Gastrocnemius medialis (tissue), 4 donors: ENCODE measurements at regions not wholly inside any gene's neighbourhood (a gene's known extent, or its start where the extent isn't known, plus 50 kb on each side); places are given as distances from the start of the nearest gene placed in this dataset.

Experiments used
- ATAC-seq, 2 donors: fragments of 150-250 bp; one replicate each; pipeline ENCODE4 v1.9.1; 2016
- DNase-seq, 2 donors: peaks; one replicate each; pipeline ENCODE4 v3.0.0-alpha.2; 2019
- H3K27ac ChIP-seq, 4 donors: fragments of 200-600 bp; sonication (generic); 1 replicate in 1 of 4; 2 replicates in 3 of 4; pipeline ENCODE4 v1.5.1; 2016 to 2018; ENCODE audit warnings: mild to moderate bottlenecking in 2 of 4, moderate library complexity in 1 of 4
- H3K27me3 ChIP-seq, 3 donors: fragments of 200-600 bp; sonication (generic) in 2 of 3; 1 replicate in 1 of 3; 2 replicates in 2 of 3; pipeline versions ENCODE4 v1.5.1 to v1.6.0; 2016 to 2019; ENCODE audit warnings: mild to moderate bottlenecking in 1 of 3, moderate library complexity in 1 of 3
- H3K36me3 ChIP-seq, 2 donors: fragments of 200-600 bp; sonication (generic) in 1 of 2; one replicate each; pipeline ENCODE4 v1.5.1; 2017 to 2018
- H3K4me1 ChIP-seq, 2 donors: fragments of 200-600 bp; sonication (generic) in 1 of 2; one replicate each; pipeline ENCODE4 v1.5.1; 2016 to 2017; ENCODE audit warnings: mild to moderate bottlenecking in 2 of 2
- H3K4me3 ChIP-seq, 4 donors: fragments of 200-600 bp; sonication (generic) in 3 of 4; 1 replicate in 1 of 4; 2 replicates in 3 of 4; pipeline ENCODE4 v1.5.1; 2016 to 2019; ENCODE audit warnings: mild to moderate bottlenecking in 2 of 4
- H3K9me3 ChIP-seq, 3 donors: fragments of 200-600 bp; sonication (generic) in 2 of 3; 1 replicate in 1 of 3; 2 replicates in 2 of 3; pipeline ENCODE4 v1.5.1; 2016 to 2019
- CTCF ChIP-seq, 5 experiments: fragments of 450-650 bp in 3 of 5; fragments of 200-600 bp in 2 of 5; sonication (generic) in 2 of 5; IDR thresholded peaks in 4 of 5; conservative IDR thresholded peaks in 1 of 5; 1 replicate in 4 of 5; 2 replicates in 1 of 5; pipeline ENCODE4 v1.5.1; 2016 to 2019; ENCODE audit warnings: antibody characterized with exemption in 5 of 5, mild to moderate bottlenecking in 3 of 5, moderate library complexity in 3 of 5
- POLR2A ChIP-seq, 2 donors: fragments of 450-650 bp; IDR thresholded peaks; one replicate each; pipeline ENCODE4 v1.6.1; 2017; ENCODE audit warnings: antibody characterized with exemption in 2 of 2, mild to moderate bottlenecking in 2 of 2, moderate library complexity in 2 of 2
- in situ Hi-C, 4 donors: fragments of 200-750 bp; cut with MboI; loops; one replicate each; pipeline versions ENCODE4 v1.15.0 to v1.8.0; 2017; ENCODE audit warnings: low sequenced_read_pairs in 4 of 4
- intact Hi-C: fragments of 100-400 bp; cut with DNase I; formaldehyde crosslinking; loops from one replicate; pipeline ENCODE4 v1.15.1; 2023; ENCODE audit warnings: low total_unique reads

- Histone ChIP-seq H3K27ac (no peak overlapping the region), H3K4me3 (no peak overlapping the region), H3K36me3 (no peaks in the 10 kb centered on the region), H3K4me1 (no peaks in the 10 kb centered on the region), H3K9me3 (no peaks in the 10 kb centered on the region), H3K27me3 (no peaks in the 10 kb centered on the region)
- DNase-seq (no peak), ATAC-seq (no peak)
- TF ChIP-seq POLR2A (IDR thresholded peaks at IDR 0.05) (no peak), CTCF (IDR thresholded peaks at IDR 0.05 in 4 of 5, conservative IDR thresholded peaks at IDR 0.05 in 1 of 5) (no peak)
- in situ Hi-C loops (loop anchor here in 3 of 4 donors (10.0 to 25.0 kb wide), 2 partner anchors 713 to 715 kb away; no protein-coding TSS in a partner anchor), intact Hi-C loops (no loop called here)
These were observed 162.8 kb upstream of the RMST start for GRCh38 chr12:97299847-97300246.

GRCh38 chr12:97300431-97300830, 162.2 kb upstream of the RMST start:
- in situ Hi-C loops: loop anchor here in 3 of 4 donors (10.0 to 25.0 kb wide), 2 partner anchors 713 to 716 kb away; no protein-coding TSS in a partner anchor
- Histone ChIP-seq H3K36me3 (no peaks in the 10 kb centered on the region), H3K9me3 (no peaks in the 10 kb centered on the region), H3K4me3 (no peak overlapping the region), H3K27me3 (no peaks in the 10 kb centered on the region), H3K27ac (no peak overlapping the region), H3K4me1 (peaks cover 0 to under 1% of the 10 kb centered on the region in 2 donors)
- TF ChIP-seq POLR2A (IDR thresholded peaks at IDR 0.05): no peak
- no peak for TF ChIP-seq CTCF (IDR thresholded peaks at IDR 0.05 in 4 of 5, conservative IDR thresholded peaks at IDR 0.05 in 1 of 5)
- DNase-seq (no peak), ATAC-seq (no peak)
- intact Hi-C loops: no loop called here

GRCh38 chr12:97300891-97301290, 161.7 kb upstream of the RMST start:
- intact Hi-C loops (no loop called here), in situ Hi-C loops (loop anchor here in 3 of 4 donors (10.0 to 25.0 kb wide), 2 partner anchors 714 to 716 kb away; no protein-coding TSS in a partner anchor)

GRCh38 chr12:97301576-97301975, 161.0 kb upstream of the RMST start:
- intact Hi-C loops: no loop called here
- ATAC-seq: no peak
- in situ Hi-C loops: loop anchor here in 3 of 4 donors (10.0 to 25.0 kb wide), 2 partner anchors 714 to 717 kb away; no protein-coding TSS in a partner anchor

More at GRCh38 chr12:97300891-97301290, 161.7 kb upstream of the RMST start:
- no peak for DNase-seq
- no peak for ATAC-seq
- H3K27me3 ChIP-seq: no peaks in the 10 kb centered on the region
- no peaks in the 10 kb centered on the region for H3K9me3 ChIP-seq
- H3K4me3 ChIP-seq: no peak overlapping the region
- peaks cover 0 to 4% of the 10 kb centered on the region in 2 donors for H3K4me1 ChIP-seq
- TF ChIP-seq POLR2A (IDR thresholded peaks at IDR 0.05) (no peak), CTCF (IDR thresholded peaks at IDR 0.05 in 4 of 5, conservative IDR thresholded peaks at IDR 0.05 in 1 of 5) (no peak)
- H3K36me3 ChIP-seq: no peaks in the 10 kb centered on the region
- no peak overlapping the region for H3K27ac ChIP-seq

More at GRCh38 chr12:97301576-97301975, 161.0 kb upstream of the RMST start:
- Histone ChIP-seq H3K4me3 (no peak overlapping the region), H3K36me3 (no peaks in the 10 kb centered on the region), H3K27me3 (no peaks in the 10 kb centered on the region), H3K27ac (no peak overlapping the region), H3K9me3 (no peaks in the 10 kb centered on the region), H3K4me1 (peaks cover 0 to 4% of the 10 kb centered on the region in 2 donors)
- TF ChIP-seq CTCF (IDR thresholded peaks at IDR 0.05 in 4 of 5, conservative IDR thresholded peaks at IDR 0.05 in 1 of 5): no peak
- DNase-seq: no peak
